Fibroblast of skin of abdomen (primary cell): ENCODE measurements at regions not wholly inside any gene's neighbourhood (a gene's known extent, or its start where the extent isn't known, plus 50 kb on each side); places are given as distances from the start of the nearest gene placed in this dataset.

Experiments used
- DNase-seq: peaks from one replicate; pipeline ENCODE4 v3.0.0-alpha.2; 2013

- no peak for DNase-seq
Measured at GRCh38 chr11:134544095-134544815, 132.2 kb upstream of the B3GAT1 start.

GRCh38 chr11:134543645-134544044 is 131.6 kb upstream of the B3GAT1 start:
- no peak for DNase-seq

GRCh38 chr11:134543241-134543640 is 131.2 kb upstream of the B3GAT1 start:
- no peak for DNase-seq

- no peak for DNase-seq
Measured at GRCh38 chr11:134542401-134543165, 130.5 kb upstream of the B3GAT1 start.

- no peak for DNase-seq
Measured at GRCh38 chr11:134541951-134542350, 129.9 kb upstream of the B3GAT1 start.

GRCh38 chr11:134541355-134541754 is 129.3 kb upstream of the B3GAT1 start:
- no peak for DNase-seq

- no peak for DNase-seq
Measured at GRCh38 chr11:134539285-134539684, 127.2 kb upstream of the B3GAT1 start.

- no peak for DNase-seq
Measured at GRCh38 chr11:134538742-134539141, 126.7 kb upstream of the B3GAT1 start.

GRCh38 chr11:134537941-134538340 is 125.9 kb upstream of the B3GAT1 start:
- no peak for DNase-seq

GRCh38 chr11:134537296-134537695 is 125.3 kb upstream of the B3GAT1 start:
- no peak for DNase-seq

GRCh38 chr11:134536677-134537076 is 124.6 kb upstream of the B3GAT1 start:
- no peak for DNase-seq

- no peak for DNase-seq
Measured at GRCh38 chr11:134536219-134536618, 124.2 kb upstream of the B3GAT1 start.

- DNase-seq = no peak
Measured at GRCh38 chr11:134535029-134536025, 123.3 kb upstream of the B3GAT1 start.

GRCh38 chr11:134533511-134533910 is 121.5 kb upstream of the B3GAT1 start:
- no peak for DNase-seq

- no peak for DNase-seq
Measured at GRCh38 chr11:134532921-134533421, 120.9 kb upstream of the B3GAT1 start.

- no peak for DNase-seq
Measured at GRCh38 chr11:134532131-134532920, 120.3 kb upstream of the B3GAT1 start.

- no peak for DNase-seq
Measured at GRCh38 chr11:134531327-134532130, 119.5 kb upstream of the B3GAT1 start.

GRCh38 chr11:134530636-134531326 is 118.7 kb upstream of the B3GAT1 start:
- DNase-seq = no peak

- DNase-seq = no peak
Measured at GRCh38 chr11:134529212-134530096, 117.4 kb upstream of the B3GAT1 start.
